H1 (cell line): ENCODE measurements at regions not wholly inside any gene's neighbourhood (a gene's known extent, or its start where the extent isn't known, plus 50 kb on each side); places are given as distances from the start of the nearest gene placed in this dataset.

Experiments used
- CTCF ChIA-PET: fragments of 300-600 bp; sonication (Branson Sonifier 250); formaldehyde crosslinking; loops from one replicate; lab custom pipeline; 2021; ENCODE audit not compliant: partially characterized antibody; lab: Charles Lee
- POLR2A ChIA-PET: fragments of 300-600 bp; sonication (Branson Sonifier 250); formaldehyde crosslinking; loops from one replicate; lab custom pipeline; 2021; ENCODE audit warnings: inconsistent platforms; ENCODE audit not compliant: partially characterized antibody; lab: Charles Lee
- DNase-seq, 2 experiments: peaks; one replicate each; pipeline versions ENCODE4 v3.0.0 to v3.0.0-alpha.2; 2010 to 2022; ENCODE audit warnings: low spot score in 2 of 2, low read depth in 1 of 2, mixed read lengths in 1 of 2
- FAIRE-seq: peaks from 2 replicates; lab custom pipeline; 2011; peaks lifted over from hg19 to GRCh38; lab: Jason Lieb, UNC
- H2AFZ ChIP-seq: 2 replicates; pipeline ENCODE4 v1.8.1; 2012; ENCODE audit warnings: low read length, inconsistent platforms
- H2AK5ac ChIP-seq: 2 replicates; pipeline ENCODE4 v1.6.1; 2013; ENCODE audit warnings: low read depth, low read length
- H2BK120ac ChIP-seq: replicated peaks from 2 replicates; pipeline ENCODE3; 2013; ENCODE audit warnings: low read depth, low read length, inconsistent platforms
- H2BK12ac ChIP-seq: 2 replicates; pipeline ENCODE4 v1.6.1; 2013; ENCODE audit warnings: low read depth, low read length
- H2BK15ac ChIP-seq: 2 replicates; pipeline ENCODE4 v1.6.1; 2013; ENCODE audit warnings: low read length
- H2BK20ac ChIP-seq: 2 replicates; pipeline ENCODE4 v1.6.1; 2013; ENCODE audit warnings: low read length
- H2BK5ac ChIP-seq: 2 replicates; pipeline ENCODE4 v1.6.1; 2013; ENCODE audit warnings: low read depth, low read length
- H3K14ac ChIP-seq: 2 replicates; pipeline ENCODE4 v1.6.1; 2013; ENCODE audit warnings: inconsistent platforms; ENCODE audit not compliant: insufficient read length
- H3K18ac ChIP-seq: 2 replicates; pipeline ENCODE4 v1.6.1; 2013; ENCODE audit warnings: low read length; ENCODE audit errors: extremely low read depth
- H3K23ac ChIP-seq: 2 replicates; pipeline ENCODE4 v1.6.1; 2013; ENCODE audit warnings: inconsistent platforms; ENCODE audit not compliant: insufficient read length
- H3K23me2 ChIP-seq: 2 replicates; pipeline ENCODE4 v1.6.1; 2013; ENCODE audit warnings: low read depth, low read length
- H3K27ac ChIP-seq: 2 replicates; pipeline ENCODE4 v1.6.1; 2011; ENCODE audit warnings: low read depth, low read length, inconsistent platforms
- H3K27me3 ChIP-seq, 4 experiments: replicated peaks in 1 of 4; 1 replicate in 1 of 4; 2 replicates in 3 of 4; pipeline versions ENCODE4 v1.6.1 to v1.8.1; 2011 to 2013; ENCODE audit warnings: low read length in 3 of 4, mild to moderate bottlenecking in 3 of 4, inconsistent platforms in 2 of 4, mixed read lengths in 2 of 4, moderate library complexity in 1 of 4; ENCODE audit not compliant: control insufficient read depth in 3 of 4, insufficient read depth in 3 of 4; ENCODE audit errors: extremely low read depth in 1 of 4
- H3K36me3 ChIP-seq, 4 experiments: 2 replicates each; pipeline versions ENCODE4 v1.6.1 to v1.8.1; 2011 to 2013; ENCODE audit warnings: mild to moderate bottlenecking in 4 of 4, low read length in 3 of 4, moderate library complexity in 2 of 4, control low read depth in 1 of 4, inconsistent platforms in 1 of 4; ENCODE audit not compliant: insufficient read depth in 4 of 4, control insufficient read depth in 2 of 4
- H3K4ac ChIP-seq: replicated peaks from 2 replicates; pipeline ENCODE3; 2013; ENCODE audit warnings: low read length, low read depth, mixed read lengths, inconsistent platforms; ENCODE audit not compliant: insufficient read length
- H3K4me1 ChIP-seq, 4 experiments: replicated peaks in 1 of 4; 1 replicate in 1 of 4; 2 replicates in 3 of 4; pipeline versions ENCODE4 v1.6.1 to v1.8.1; 2011 to 2013; ENCODE audit warnings: low read length in 3 of 4, inconsistent platforms in 2 of 4, mixed read lengths in 1 of 4; ENCODE audit not compliant: insufficient read depth in 4 of 4, control insufficient read depth in 3 of 4
- H3K4me2 ChIP-seq, 2 experiments: 2 replicates each; pipeline versions ENCODE4 v1.6.1 to v1.8.1; 2011 to 2013; ENCODE audit warnings: low read depth in 2 of 2, low read length in 2 of 2, control low read depth in 1 of 2, inconsistent platforms in 1 of 2, mild to moderate bottlenecking in 1 of 2; ENCODE audit not compliant: insufficient read depth in 1 of 2
- H3K4me3 ChIP-seq, 4 experiments: fragments of 200-600, 300-600 bp in 1 of 4; sonication (generic), shearing (Covaris generic), sonication (Bioruptor Twin) in 1 of 4; 2 replicates each; pipeline versions ENCODE4 v1.5.1 to v1.8.1; 2011 to 2016; ENCODE audit warnings: low read length in 4 of 4, low read depth in 3 of 4, control low read depth in 2 of 4, inconsistent platforms in 2 of 4, mild to moderate bottlenecking in 2 of 4, mixed read lengths in 1 of 4, moderate library complexity in 1 of 4; ENCODE audit not compliant: insufficient read depth in 2 of 4; ENCODE audit errors: extremely low read depth in 1 of 4
- H3K56ac ChIP-seq: replicated peaks from 2 replicates; pipeline ENCODE3; 2013; ENCODE audit warnings: low read depth, mild to moderate bottlenecking, mixed read lengths, low read length, inconsistent platforms; ENCODE audit not compliant: insufficient read length
- H3K79me1 ChIP-seq: 2 replicates; pipeline ENCODE4 v1.6.1; 2013; ENCODE audit warnings: low read depth, low read length, control low read depth
- H3K79me2 ChIP-seq, 2 experiments: 2 replicates each; pipeline versions ENCODE4 v1.6.1 to v1.8.1; 2012 to 2013; ENCODE audit warnings: low read length in 2 of 2, mild to moderate bottlenecking in 2 of 2, inconsistent platforms in 1 of 2; ENCODE audit not compliant: insufficient read depth in 2 of 2, control insufficient read depth in 1 of 2
- H3K9ac ChIP-seq, 4 experiments: replicated peaks in 1 of 4; 1 replicate in 1 of 4; 2 replicates in 3 of 4; pipeline versions ENCODE4 v1.6.1 to v1.8.1; 2011 to 2013; ENCODE audit warnings: low read depth in 3 of 4, low read length in 3 of 4, control low read depth in 2 of 4, mild to moderate bottlenecking in 2 of 4, moderate library complexity in 2 of 4, inconsistent platforms in 1 of 4; ENCODE audit errors: extremely low read depth in 1 of 4
- H3K9me3 ChIP-seq, 2 experiments: 2 replicates each; pipeline versions ENCODE4 v1.6.1 to v1.8.1; 2012 to 2013; ENCODE audit warnings: mild to moderate bottlenecking in 2 of 2, moderate library complexity in 2 of 2, control low read depth in 1 of 2, inconsistent platforms in 1 of 2, low read depth in 1 of 2, low read length in 1 of 2, mixed read lengths in 1 of 2; ENCODE audit not compliant: insufficient read depth in 2 of 2
- H4K20me1 ChIP-seq, 2 experiments: replicated peaks in 1 of 2; 2 replicates each; pipeline versions ENCODE3 to v1.8.1; 2011 to 2013; ENCODE audit warnings: inconsistent platforms in 2 of 2, low read length in 2 of 2, mild to moderate bottlenecking in 1 of 2; ENCODE audit not compliant: insufficient read depth in 2 of 2, control insufficient read depth in 1 of 2
- H4K5ac ChIP-seq: 2 replicates; pipeline ENCODE4 v1.6.1; 2013; ENCODE audit warnings: low read length, low read depth, mixed read lengths, inconsistent platforms; ENCODE audit not compliant: insufficient read length
- H4K8ac ChIP-seq: 2 replicates; pipeline ENCODE4 v1.8.0; 2013; ENCODE audit warnings: mild to moderate bottlenecking, moderate library complexity, low read length, inconsistent platforms; ENCODE audit not compliant: insufficient read depth; ENCODE audit errors: extremely low read depth
- H4K91ac ChIP-seq: replicated peaks from 2 replicates; pipeline ENCODE3; 2013; ENCODE audit warnings: low read length, mixed read lengths, inconsistent platforms; ENCODE audit not compliant: insufficient read length
- GTF2F1 ChIP-seq: IDR thresholded peaks from 2 replicates; pipeline ENCODE4 v1.6.1; 2012; ENCODE audit warnings: low read depth, low read length, improper control_type of control experiment, borderline replicate concordance
- POLR2AphosphoS5 ChIP-seq: IDR thresholded peaks from 2 replicates; pipeline ENCODE4 v1.6.1; 2011; ENCODE audit warnings: low read depth, low read length
- RAD21 ChIP-seq, 2 experiments: IDR thresholded peaks in 1 of 2; conservative IDR thresholded peaks in 1 of 2; 2 replicates each; pipeline ENCODE4 v1.6.1; 2011; ENCODE audit warnings: low read depth in 2 of 2, low read length in 2 of 2, improper control_type of control experiment in 1 of 2, inconsistent platforms in 1 of 2, mild to moderate bottlenecking in 1 of 2, moderate library complexity in 1 of 2
- SIX5 ChIP-seq: IDR thresholded peaks from 2 replicates; pipeline ENCODE4 v1.6.1; 2011; ENCODE audit warnings: mild to moderate bottlenecking, low read depth, low read length
- TAF1 ChIP-seq: IDR thresholded peaks from 2 replicates; pipeline ENCODE4 v1.6.1; 2011; ENCODE audit warnings: mild to moderate bottlenecking, low read depth, low read length
- WGBS, 2 experiments: shearing (Covaris generic) in 1 of 2; methylation state at CpG; one replicate each; pipeline versions ENCODE4 v1.1.6 to v1.1.7; 2013 to 2015; ENCODE audit warnings: low lambda C conversion rate in 2 of 2, mixed read lengths in 2 of 2, inconsistent platforms in 1 of 2, low coverage in 1 of 2, missing lambda C conversion rate in 1 of 2; ENCODE audit not compliant: insufficient replicate concordance in 2 of 2, insufficient coverage in 1 of 2, insufficient read length in 1 of 2; ENCODE audit errors: extremely low coverage in 1 of 2, missing lambda C conversion rate in 1 of 2; 5-methylcytosine and 5-hydroxymethylcytosine counted together
- TF ChIP-seq, protein P1 (sequence below): IDR thresholded peaks from 2 replicates; pipeline ENCODE4 v1.6.1; 2012; ENCODE audit warnings: inconsistent platforms
- TF ChIP-seq, protein P2 (sequence below): IDR thresholded peaks from 2 replicates; pipeline ENCODE4 v1.6.1; 2012; ENCODE audit warnings: inconsistent platforms

DNA sequence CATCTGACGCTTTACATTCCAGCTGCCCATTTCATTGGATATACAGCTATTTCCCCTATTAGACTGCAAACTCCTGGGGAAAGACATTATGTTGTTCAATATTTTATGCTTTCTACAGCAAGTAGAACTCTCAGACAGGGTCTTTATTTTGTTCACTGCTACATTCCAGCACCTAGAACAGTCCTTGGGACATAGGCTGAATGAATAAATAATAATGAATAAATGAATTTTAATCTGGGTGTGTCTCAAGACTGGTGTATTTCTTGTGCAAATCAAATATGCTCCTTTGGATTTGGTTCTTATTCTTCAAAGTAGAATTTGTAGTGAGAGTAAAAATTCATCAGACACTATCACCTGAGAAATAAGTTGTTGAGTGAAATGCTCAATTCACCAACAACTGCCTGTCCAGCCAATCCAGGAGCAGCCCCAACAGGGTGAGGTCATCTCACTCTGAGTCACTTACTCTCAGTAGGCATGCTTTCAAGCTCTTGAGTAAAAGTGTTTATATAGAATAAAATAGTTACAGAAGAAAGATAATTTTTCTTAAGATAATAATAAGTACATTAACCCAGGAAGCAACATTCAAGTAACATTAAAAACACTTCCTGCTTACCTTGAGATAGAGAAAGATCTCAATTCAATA is 287.5 kb upstream of the NPVF start:
- H3K14ac ChIP-seq, result no peak overlapping the region
- POLR2A ChIA-PET, result no interaction called here
- H2AK5ac ChIP-seq, result no peak overlapping the region

More for the DNA sequence above, 287.5 kb upstream of the NPVF start:
- Histone ChIP-seq H3K79me1 (no peaks in the 10 kb centered on the region), H4K5ac (no peak overlapping the region), H2BK5ac (no peak overlapping the region), H3K4ac (no peak overlapping the region), H3K4me2 (no peak overlapping the region), H3K36me3 (no peaks in the 10 kb centered on the region), H3K9me3 (no peaks in the 10 kb centered on the region), H2AFZ (no peak overlapping the region), H2BK15ac (no peak overlapping the region), H2BK20ac (no peak overlapping the region), H3K56ac (no peak overlapping the region), H2BK12ac (no peak overlapping the region), H3K27ac (no peak overlapping the region), H4K8ac (no peak overlapping the region), H3K9ac (no peak overlapping the region), H3K4me1 (no peaks in the 10 kb centered on the region), H3K23me2 (no peaks in the 10 kb centered on the region), H4K20me1 (no peaks in the 10 kb centered on the region), H3K23ac (no peak overlapping the region), H3K18ac (no peak overlapping the region), H3K4me3 (no peak overlapping the region), H3K79me2 (no peaks in the 10 kb centered on the region), H4K91ac (no peak overlapping the region), H3K27me3 (no peaks in the 10 kb centered on the region), H2BK120ac (no peak overlapping the region)
- WGBS, 2 experiments, result 77% methylated on average over 1 of the region's 1 CpG; no CpG with 5 or more reads in 1 of the 2 experiments
- TF ChIP-seq POLR2AphosphoS5 (no peak), RAD21 (IDR thresholded peaks at IDR 0.05 in 1 of 2, conservative IDR thresholded peaks at IDR 0.05 in 1 of 2; ENCODE audit: low read depth in 2 of 2, low read length in 2 of 2) (no peak), GTF2F1 (no peak), SIX5 (no peak), TAF1 (no peak)
- TF ChIP-seq, protein P1, sequence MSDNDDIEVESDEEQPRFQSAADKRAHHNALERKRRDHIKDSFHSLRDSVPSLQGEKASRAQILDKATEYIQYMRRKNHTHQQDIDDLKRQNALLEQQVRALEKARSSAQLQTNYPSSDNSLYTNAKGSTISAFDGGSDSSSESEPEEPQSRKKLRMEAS, result no peak
- TF ChIP-seq, protein P2, sequence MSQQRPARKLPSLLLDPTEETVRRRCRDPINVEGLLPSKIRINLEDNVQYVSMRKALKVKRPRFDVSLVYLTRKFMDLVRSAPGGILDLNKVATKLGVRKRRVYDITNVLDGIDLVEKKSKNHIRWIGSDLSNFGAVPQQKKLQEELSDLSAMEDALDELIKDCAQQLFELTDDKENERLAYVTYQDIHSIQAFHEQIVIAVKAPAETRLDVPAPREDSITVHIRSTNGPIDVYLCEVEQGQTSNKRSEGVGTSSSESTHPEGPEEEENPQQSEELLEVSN, result no peak
- FAIRE-seq (no peak), DNase-seq (no peak)
- CTCF ChIA-PET, result no interaction called here
